D341Med (cell line): ENCODE measurements at regions not wholly inside any gene's neighbourhood (a gene's known extent, or its start where the extent isn't known, plus 50 kb on each side); places are given as distances from the start of the nearest gene placed in this dataset.

ENCODE experiments used
- DNase-seq: peaks from one replicate; pipeline ENCODE4 v3.0.0; 2012; ENCODE audit warnings: low spot score

DNA sequence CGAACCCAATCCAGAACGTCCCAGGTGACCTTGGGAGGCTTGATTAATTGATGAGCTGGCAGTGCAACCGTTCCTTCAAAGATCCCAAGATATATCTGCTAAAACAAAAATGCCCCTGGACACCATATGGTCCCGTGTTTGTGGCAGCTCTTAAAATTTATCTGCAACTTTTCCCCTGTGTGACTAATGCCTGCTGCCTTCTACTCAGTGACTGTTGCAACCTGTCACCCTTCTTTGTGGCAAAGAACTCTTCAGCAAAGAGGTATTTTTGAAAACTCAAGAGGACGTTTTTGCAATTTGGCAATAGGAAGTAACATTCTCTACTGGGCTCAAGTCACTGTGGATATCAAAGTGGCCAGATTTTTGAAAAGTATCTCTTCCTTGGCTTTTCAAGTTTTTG is 75.8 kb upstream of the SOD3 start:
- no peak for DNase-seq

GRCh38 chr4:24720436-24720835 is 74.9 kb upstream of the SOD3 start:
- DNase-seq = no peak

DNA sequence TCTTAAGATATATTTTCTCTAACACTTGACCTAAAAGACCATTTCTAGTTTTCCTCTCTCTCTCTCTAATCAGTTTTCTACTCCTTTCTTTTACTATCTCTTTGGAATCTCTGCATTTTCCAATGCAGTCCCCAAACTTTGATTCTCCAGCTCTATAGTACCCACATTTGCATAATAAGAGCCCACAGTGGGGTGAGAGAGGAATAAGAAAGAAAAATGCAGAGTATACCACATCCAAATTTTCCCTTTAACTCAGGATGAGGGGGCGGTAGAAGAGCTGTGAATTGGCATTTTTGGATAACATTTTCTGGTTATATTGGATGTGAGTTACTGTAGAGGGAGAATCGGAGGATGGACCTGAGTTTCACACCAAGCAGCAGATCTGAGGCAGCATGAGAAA is 74.4 kb upstream of the SOD3 start:
- no peak for DNase-seq

GRCh38 chr4:24722026-24722568 is 73.3 kb upstream of the SOD3 start:
- no peak for DNase-seq

DNA sequence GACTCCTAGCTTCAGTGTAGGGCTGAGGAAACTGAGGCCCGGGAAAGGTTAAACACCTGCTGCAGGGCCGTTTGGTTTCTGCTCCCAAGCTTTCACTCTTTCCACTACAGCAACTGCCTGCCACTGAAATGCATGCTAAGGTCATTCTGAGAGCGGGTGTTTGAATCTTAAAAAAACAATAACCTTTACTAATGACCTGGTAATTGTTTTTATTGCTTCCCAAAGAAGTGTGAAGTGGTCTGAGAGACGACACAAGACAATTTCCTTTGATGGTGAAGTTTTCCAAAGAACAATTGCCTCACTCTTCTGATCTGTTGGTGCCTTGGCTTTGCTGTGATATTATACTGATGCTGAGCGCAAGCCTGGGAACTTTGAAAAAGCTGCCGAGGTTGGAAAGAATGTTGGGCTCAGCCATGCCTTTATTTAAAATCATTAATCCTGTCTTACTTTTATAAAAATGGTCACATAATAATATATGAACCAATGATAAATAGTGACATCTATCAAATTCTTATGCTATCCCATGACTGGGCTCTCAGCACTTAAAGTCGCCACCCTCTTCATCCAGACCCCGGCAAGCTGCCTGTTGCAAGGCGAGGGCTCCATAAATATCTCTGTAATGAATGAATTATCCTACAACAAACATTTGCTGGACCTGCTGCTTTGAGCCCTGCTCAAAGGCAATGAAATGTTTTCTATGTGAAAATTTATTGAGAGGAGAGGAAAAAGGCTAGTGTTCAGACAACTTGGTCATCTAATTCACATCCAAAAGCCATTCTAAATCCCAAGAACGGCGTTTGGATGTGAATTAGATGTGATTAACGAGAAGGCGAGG is 67.8 kb upstream of the SOD3 start:
- no peak for DNase-seq

DNA sequence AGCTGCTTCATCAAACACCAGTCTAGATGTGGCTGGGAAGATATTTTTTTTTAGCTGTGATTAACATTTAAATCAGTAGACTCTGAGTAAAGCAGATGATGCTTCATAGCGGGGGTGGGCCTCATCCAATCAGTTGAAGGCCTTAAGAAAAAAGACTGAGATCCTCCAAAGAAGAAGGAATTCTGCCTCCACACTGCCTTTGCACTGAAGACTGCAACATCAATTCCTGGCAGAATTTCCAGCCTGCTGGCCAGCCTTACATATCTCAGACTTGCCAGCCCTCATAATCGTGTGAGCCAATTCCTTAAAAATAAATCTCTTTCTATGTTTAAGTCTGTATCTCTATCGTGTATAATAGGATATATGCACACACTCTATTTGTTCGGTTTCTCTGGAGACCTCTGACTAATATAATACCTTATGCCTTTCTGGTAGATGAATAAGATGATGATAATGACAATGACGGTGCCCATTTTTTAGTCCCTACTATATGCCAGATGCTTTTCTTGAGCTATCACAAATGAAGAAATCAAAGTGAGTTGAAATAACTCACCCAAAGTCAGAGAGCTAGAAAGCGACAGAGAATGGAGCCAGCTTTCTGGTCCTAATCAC is 66.1 kb upstream of the SOD3 start:
- DNase-seq = no peak

- peak; percentile 92 for DNase-seq
Measured at GRCh38 chr4:24730256-24731001, 64.9 kb upstream of the SOD3 start.

GRCh38 chr4:24731448-24731847 is 63.9 kb upstream of the SOD3 start:
- no peak for DNase-seq

- DNase-seq = no peak
Measured at GRCh38 chr4:24734511-24734910, 60.9 kb upstream of the SOD3 start.

- no peak for DNase-seq
Measured at GRCh38 chr4:24736066-24736465, 59.3 kb upstream of the SOD3 start.

GRCh38 chr4:24741910-24742309 is 53.5 kb upstream of the SOD3 start:
- DNase-seq = no peak

DNA sequence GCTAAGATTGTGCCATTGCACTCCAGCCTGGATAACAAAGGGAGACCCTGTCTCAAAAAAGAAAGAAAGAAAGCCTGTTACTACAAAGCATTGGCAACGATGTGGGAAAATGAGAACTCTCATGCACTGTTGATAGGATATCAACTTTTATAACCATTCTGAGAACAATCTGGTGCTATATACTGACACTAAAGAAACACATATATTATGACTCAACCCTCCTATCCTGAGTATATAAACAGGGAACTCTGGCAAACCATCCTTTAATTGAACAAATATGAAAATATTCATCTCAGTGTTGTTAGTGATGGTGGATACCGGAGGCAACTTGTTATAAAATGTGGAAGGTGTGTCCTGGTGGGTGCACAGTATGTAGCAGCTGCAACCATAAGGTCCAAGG is 53.0 kb upstream of the SOD3 start:
- DNase-seq = no peak

- DNase-seq = no peak
Measured at GRCh38 chr4:24742773-24743172, 52.6 kb upstream of the SOD3 start.

DNA sequence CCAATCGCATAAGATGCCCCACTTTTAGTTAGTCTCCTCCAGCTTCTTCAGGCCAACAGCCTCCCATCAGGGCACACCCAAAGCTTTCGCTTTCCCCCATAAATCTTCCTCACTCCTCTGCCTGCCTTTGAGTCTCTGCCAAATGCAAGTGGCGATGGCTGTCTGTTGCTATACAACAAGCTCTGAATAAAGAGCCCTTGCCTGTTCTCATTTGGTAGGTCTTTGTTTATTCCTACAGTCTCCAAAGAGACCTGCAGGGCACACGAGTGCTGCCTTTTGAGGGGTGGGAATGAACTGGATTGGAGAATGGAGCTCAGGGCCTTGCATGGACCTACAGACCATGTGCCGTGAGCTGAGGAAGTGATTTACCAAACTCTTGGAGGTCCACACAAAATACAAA is 52.2 kb upstream of the SOD3 start:
- no peak for DNase-seq

GRCh38 chr4:24743927-24744326 is 51.4 kb upstream of the SOD3 start:
- DNase-seq = no peak

GRCh38 chr4:24745172-24745895 is 50.0 kb upstream of the SOD3 start:
- DNase-seq = no peak
